RWPE1 (cell line): ENCODE measurements at regions not wholly inside any gene's neighbourhood (a gene's known extent, or its start where the extent isn't known, plus 50 kb on each side); places are given as distances from the start of the nearest gene placed in this dataset.

Experiments used
- CTCF ChIA-PET: fragments of 350-600 bp; sonication (Branson Sonifier 250); formaldehyde crosslinking; extraction: SDS; loops from one replicate; lab custom pipeline; 2021; lab: Yijun Ruan, JAX
- POLR2A ChIA-PET: fragments of 400-600 bp; formaldehyde crosslinking; extraction: SDS; loops from one replicate; lab custom pipeline; 2020; ENCODE audit warnings: antibody characterized with exemption; ENCODE audit not compliant: low non-redundant PET; lab: Yijun Ruan, JAX
- DNase-seq: peaks from one replicate; pipeline ENCODE4 v3.0.0; 2012; ENCODE audit warnings: low spot score
- H3K27ac ChIP-seq: fragments of 450-650 bp; 2 replicates; pipeline ENCODE4 v1.5.1; 2017
- CTCF ChIP-seq: fragments of 450-650 bp; conservative IDR thresholded peaks from 2 replicates; pipeline ENCODE4 v1.5.1; 2017; ENCODE audit warnings: low read depth, mild to moderate bottlenecking

- H3K27ac ChIP-seq = no peak overlapping the region
- no peak for TF ChIP-seq CTCF
- ChIA-PET POLR2A (no interaction called here), CTCF (no interaction called here)
- DNase-seq = no peak
Observed at GRCh38 chr6:50102676-50103075, 52.9 kb upstream of the DEFB112 start.

- no peak for DNase-seq
- TF ChIP-seq CTCF = no peak
- H3K27ac ChIP-seq = no peak overlapping the region
- CTCF ChIA-PET = no interaction called here
- POLR2A ChIA-PET = no interaction called here
Observed at GRCh38 chr6:50110587-50110986, 60.9 kb upstream of the DEFB112 start.

- CTCF ChIA-PET = interaction anchor here (0.5 kb wide), 1 partner anchor 79 kb away, joined by 3 read pairs; no protein-coding TSS in a partner anchor
- POLR2A ChIA-PET = no interaction called here
- TF ChIP-seq CTCF = no peak
- DNase-seq = no peak
- H3K27ac ChIP-seq = no peak overlapping the region
Observed at GRCh38 chr6:50112981-50113857, 63.5 kb upstream of the DEFB112 start.

- no peak overlapping the region for H3K27ac ChIP-seq
- CTCF ChIA-PET = no interaction called here
- DNase-seq = no peak
- TF ChIP-seq CTCF = no peak
- POLR2A ChIA-PET = no interaction called here
Observed at GRCh38 chr6:50116390-50116789, 66.7 kb upstream of the DEFB112 start.

GRCh38 chr6:50116797-50117542, 67.2 kb upstream of the DEFB112 start:
- ChIA-PET POLR2A (no interaction called here), CTCF (no interaction called here)
- TF ChIP-seq CTCF = no peak
- no peak overlapping the region for H3K27ac ChIP-seq
- DNase-seq = no peak

- ChIA-PET POLR2A (no interaction called here), CTCF (interaction anchor here (0.7 kb wide), 1 partner anchor 11 kb away, joined by 3 read pairs; no protein-coding TSS in a partner anchor)
- no peak for TF ChIP-seq CTCF
- no peak overlapping the region for H3K27ac ChIP-seq
- peak; percentile 17 for DNase-seq
Observed at GRCh38 chr6:50120300-50120699, 70.6 kb upstream of the DEFB112 start.
